ENCODE measurements at regions not wholly inside any gene's neighbourhood (a gene's known extent, or its start where the extent isn't known, plus 50 kb on each side); places are given as distances from the start of the nearest gene placed in this dataset.

GRCh38 chr13:19062801-19063200, 118.8 kb downstream of the TUBA3C start:
- no peak for TF ChIP-seq CTCF (IDR thresholded peaks at IDR 0.05)
- TF ChIP-seq EP300 (IDR thresholded peaks at IDR 0.05) = no peak
- no peak for TF ChIP-seq POLR2A (IDR thresholded peaks at IDR 0.05)
- no peak for DNase-seq (ENCODE audit: low spot score in 2 of 2)

GRCh38 chr13:19062019-19062646, 119.5 kb downstream of the TUBA3C start:
- Histone ChIP-seq H3K27me3 (no peaks in the 10 kb centered on the region), H3K4me1 (no peaks in the 10 kb centered on the region), H3K27ac (no peak overlapping the region), H3K36me3 (no peaks in the 10 kb centered on the region), H3K9me3 (peaks cover 0 to 35% (median 0%) of the 10 kb centered on the region in 4 donors), H3K4me3 (no peak overlapping the region)
- WGBS, 2 donors = 83 to 86% methylated on average over 11 of the region's 11 CpGs
- DNase-seq (ENCODE audit: low spot score in 2 of 2) = no peak
- no peak for TF ChIP-seq EP300 (IDR thresholded peaks at IDR 0.05)
- no peak for TF ChIP-seq CTCF (IDR thresholded peaks at IDR 0.05)
- TF ChIP-seq POLR2A (IDR thresholded peaks at IDR 0.05) = no peak

More at GRCh38 chr13:19062801-19063200, 118.8 kb downstream of the TUBA3C start:
- 73% methylated on average over 4 of the region's 4 CpGs for WGBS, 2 donors
- Histone ChIP-seq H3K4me1 (no peaks in the 10 kb centered on the region), H3K27me3 (no peaks in the 10 kb centered on the region), H3K36me3 (no peaks in the 10 kb centered on the region), H3K27ac (no peak overlapping the region), H3K4me3 (no peak overlapping the region), H3K9me3 (peaks cover 0 to 35% (median 0%) of the 10 kb centered on the region in 4 donors)

- H3K4me3 ChIP-seq = no peak overlapping the region
- TF ChIP-seq CTCF (IDR thresholded peaks at IDR 0.05) = no peak
- no peak for TF ChIP-seq EP300 (IDR thresholded peaks at IDR 0.05)
- TF ChIP-seq POLR2A (IDR thresholded peaks at IDR 0.05) = no peak
- WGBS, 2 donors = 80 to 93% methylated on average over 5 to 6 of the region's 6 CpGs
Observed at GRCh38 chr13:19061278-19061677, 120.3 kb downstream of the TUBA3C start.

GRCh38 chr13:19060311-19061002, 121.2 kb downstream of the TUBA3C start:
- DNase-seq (ENCODE audit: low spot score in 2 of 2) = no peak
- Histone ChIP-seq H3K36me3 (no peaks in the 10 kb centered on the region), H3K4me3 (no peak overlapping the region), H3K27me3 (no peaks in the 10 kb centered on the region), H3K4me1 (no peaks in the 10 kb centered on the region), H3K9me3 (peaks cover 0 to 40% (median 0%) of the 10 kb centered on the region in 4 donors), H3K27ac (no peak overlapping the region)
- TF ChIP-seq CTCF (IDR thresholded peaks at IDR 0.05) = no peak
- no peak for TF ChIP-seq POLR2A (IDR thresholded peaks at IDR 0.05)
- no peak for TF ChIP-seq EP300 (IDR thresholded peaks at IDR 0.05)
- 93 to 97% methylated on average over 11 to 12 of the region's 13 CpGs for WGBS, 2 donors

More at GRCh38 chr13:19061278-19061677, 120.3 kb downstream of the TUBA3C start:
- Histone ChIP-seq H3K27ac (no peak overlapping the region), H3K36me3 (no peaks in the 10 kb centered on the region), H3K9me3 (peaks cover 0 to 38% (median 0%) of the 10 kb centered on the region in 4 donors), H3K27me3 (no peaks in the 10 kb centered on the region), H3K4me1 (no peaks in the 10 kb centered on the region)
- no peak for DNase-seq (ENCODE audit: low spot score in 2 of 2)

All from tibial nerve (tissue), 4 donors.